Left ventricle myocardium inferior (tissue), 1 donor: ENCODE measurements at regions not wholly inside any gene's neighbourhood (a gene's known extent, or its start where the extent isn't known, plus 50 kb on each side); places are given as distances from the start of the nearest gene placed in this dataset.

Source experiments
- DNase-seq: peaks from one replicate; pipeline ENCODE4 v3.0.0-alpha.2; 2020
- H3K27ac ChIP-seq: fragments of 200-600 bp; replicated peaks from 2 replicates; pipeline ENCODE4 v1.8.0; 2021
- H3K27me3 ChIP-seq: fragments of 200-600 bp; 2 replicates; pipeline ENCODE4 v1.8.0; 2021; ENCODE audit warnings: low read depth
- H3K36me3 ChIP-seq: fragments of 200-600 bp; 2 replicates; pipeline ENCODE4 v1.8.0; 2021
- H3K4me1 ChIP-seq: fragments of 200-600 bp; 2 replicates; pipeline ENCODE4 v1.8.0; 2021
- H3K4me3 ChIP-seq: fragments of 200-600 bp; 2 replicates; pipeline ENCODE4 v1.8.0; 2021; ENCODE audit warnings: mild to moderate bottlenecking, moderate library complexity
- H3K9me3 ChIP-seq: fragments of 200-600 bp; replicated peaks from 2 replicates; pipeline ENCODE4 v1.8.0; 2021
- CTCF ChIP-seq: fragments of 200-600 bp; IDR thresholded peaks from 2 replicates; pipeline ENCODE4 v1.8.0; 2021; ENCODE audit warnings: antibody characterized with exemption, mild to moderate bottlenecking, borderline replicate concordance
- intact Hi-C: fragments of 100-400 bp; cut with micrococcal nuclease; formaldehyde crosslinking; loops from one replicate; pipeline ENCODE4 v1.11.0; 2022
- donor health status: DM: no; HTN: yes; CAD: no; lungs with severe emphysema.

DNA sequence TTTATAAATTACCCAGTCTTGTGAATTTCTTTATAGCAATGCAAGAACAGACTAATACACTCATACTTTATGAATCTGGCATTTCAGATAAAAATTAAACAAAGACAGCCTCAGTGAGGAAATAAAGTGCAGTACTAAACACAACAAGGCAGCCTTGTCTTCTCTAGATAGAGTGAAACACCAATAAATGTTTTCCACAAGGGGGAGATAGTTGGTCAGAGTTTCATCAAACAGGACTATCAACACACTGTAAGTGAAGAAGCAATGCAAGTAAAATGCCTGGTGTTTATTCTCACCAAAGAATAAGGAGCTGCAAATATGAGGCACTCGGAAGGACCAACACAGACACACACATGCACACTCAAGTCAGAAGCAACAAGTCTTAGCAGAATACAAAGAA is 62.8 kb downstream of the FAM9B start:
- H3K36me3 ChIP-seq: no peaks in the 10 kb centered on the region
- no peak overlapping the region for H3K4me3 ChIP-seq
- no peak for DNase-seq
- intact Hi-C loops: loop anchor here (5.0 kb wide), 1 partner anchor 731 kb away; no protein-coding TSS in a partner anchor
- H3K27ac ChIP-seq: no peak overlapping the region
- H3K27me3 ChIP-seq: no peaks in the 10 kb centered on the region
- H3K4me1 ChIP-seq: no peaks in the 10 kb centered on the region
- peak; percentile 49 for TF ChIP-seq CTCF
- H3K9me3 ChIP-seq: no peaks in the 10 kb centered on the region

DNA sequence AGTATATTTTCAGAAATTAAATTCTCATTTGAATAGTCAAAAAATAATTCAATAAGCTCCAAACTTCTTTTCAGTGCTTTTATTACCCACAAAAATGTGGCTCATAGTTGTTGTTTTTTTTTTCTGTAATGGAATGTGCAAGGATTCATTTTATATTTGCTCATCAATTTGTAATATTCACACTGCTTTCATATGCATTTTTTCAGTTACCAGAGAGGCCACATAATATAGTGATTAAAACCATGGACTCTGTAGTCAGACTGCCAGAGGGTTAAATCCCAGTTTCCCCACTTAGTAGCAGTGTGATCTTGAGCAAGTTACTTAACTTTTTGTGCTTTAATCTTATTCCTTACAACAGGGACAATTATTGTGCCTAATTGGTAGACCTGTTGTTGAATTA is 64.5 kb downstream of the FAM9B start:
- intact Hi-C loops: no loop called here
- TF ChIP-seq CTCF: no peak
- no peaks in the 10 kb centered on the region for H3K36me3 ChIP-seq

DNA sequence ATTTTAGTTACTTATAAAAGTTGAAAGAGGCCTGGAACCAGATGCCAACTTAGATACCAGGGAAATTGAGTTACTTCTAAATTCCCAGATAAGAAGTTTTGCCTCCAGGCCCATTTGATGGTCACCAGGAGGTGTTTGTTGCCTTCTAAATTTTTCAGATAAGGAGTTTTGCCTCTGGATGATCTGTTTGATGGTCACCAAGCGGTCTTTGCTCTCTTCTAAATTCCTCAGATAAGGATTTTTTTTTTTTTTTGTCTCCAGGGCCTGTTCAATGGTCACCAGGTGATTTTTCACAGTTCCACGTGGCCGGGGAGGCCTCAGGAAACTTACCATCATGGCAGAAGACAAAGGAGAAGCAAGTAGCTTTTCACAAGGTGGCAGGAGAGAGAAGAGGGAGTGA is 66.5 kb downstream of the FAM9B start:
- no peak for TF ChIP-seq CTCF
- H3K36me3 ChIP-seq: no peaks in the 10 kb centered on the region
- no peaks in the 10 kb centered on the region for H3K4me1 ChIP-seq
- no peak for DNase-seq
- intact Hi-C loops: no loop called here
- H3K27me3 ChIP-seq: no peaks in the 10 kb centered on the region
- no peaks in the 10 kb centered on the region for H3K9me3 ChIP-seq
- H3K27ac ChIP-seq: no peak overlapping the region
- no peak overlapping the region for H3K4me3 ChIP-seq

More for the DNA sequence above, 64.5 kb downstream of the FAM9B start:
- H3K4me3 ChIP-seq: no peak overlapping the region
- DNase-seq: no peak
- no peaks in the 10 kb centered on the region for H3K9me3 ChIP-seq
- H3K27ac ChIP-seq: no peak overlapping the region
- H3K27me3 ChIP-seq: no peaks in the 10 kb centered on the region
- no peaks in the 10 kb centered on the region for H3K4me1 ChIP-seq

GRCh38 chrX:8960957-8961468 is 72.9 kb downstream of the FAM9B start:
- H3K27ac ChIP-seq: no peak overlapping the region
- no peak for TF ChIP-seq CTCF
- intact Hi-C loops: no loop called here
- H3K4me3 ChIP-seq: no peak overlapping the region
- DNase-seq: no peak
- H3K27me3 ChIP-seq: no peaks in the 10 kb centered on the region
- H3K36me3 ChIP-seq: no peaks in the 10 kb centered on the region
- H3K9me3 ChIP-seq: no peaks in the 10 kb centered on the region
- no peaks in the 10 kb centered on the region for H3K4me1 ChIP-seq

- no peaks in the 10 kb centered on the region for H3K36me3 ChIP-seq
- H3K9me3 ChIP-seq: no peaks in the 10 kb centered on the region
- no peaks in the 10 kb centered on the region for H3K4me1 ChIP-seq
- no peak for DNase-seq
- intact Hi-C loops: no loop called here
- H3K27ac ChIP-seq: no peak overlapping the region
- no peaks in the 10 kb centered on the region for H3K27me3 ChIP-seq
- no peak for TF ChIP-seq CTCF
- H3K4me3 ChIP-seq: no peak overlapping the region
These were observed 78.4 kb downstream of the FAM9B start for GRCh38 chrX:8955511-8955910.

- Histone ChIP-seq H3K27me3 (no peaks in the 10 kb centered on the region), H3K9me3 (no peaks in the 10 kb centered on the region), H3K4me1 (no peaks in the 10 kb centered on the region), H3K27ac (no peak overlapping the region), H3K36me3 (no peaks in the 10 kb centered on the region), H3K4me3 (no peak overlapping the region)
- TF ChIP-seq CTCF: no peak
- intact Hi-C loops: no loop called here
- no peak for DNase-seq
These were observed 87.4 kb downstream of the FAM9B start for GRCh38 chrX:8946563-8946962.
